Mesenchymal stem cell (in vitro differentiated cells and primary cell): ENCODE measurements at regions not wholly inside any gene's neighbourhood (a gene's known extent, or its start where the extent isn't known, plus 50 kb on each side); places are given as distances from the start of the nearest gene placed in this dataset.

Experiments used
- DNase-seq: peaks from one replicate; pipeline ENCODE4 v3.0.0-alpha.2; 2013
- H2AFZ ChIP-seq: one replicate; pipeline ENCODE4 v1.6.1; 2013; ENCODE audit warnings: low read depth, mild to moderate bottlenecking, control low read depth, inconsistent platforms, low read length, moderate library complexity
- H2AK5ac ChIP-seq: 2 replicates; pipeline ENCODE4 v1.6.1; 2013; ENCODE audit warnings: low read length, moderate library complexity, mild to moderate bottlenecking, inconsistent platforms; ENCODE audit not compliant: severe bottlenecking
- H2BK120ac ChIP-seq: one replicate; pipeline ENCODE4 v1.6.1; 2013; ENCODE audit warnings: low read depth, mild to moderate bottlenecking, inconsistent platforms, low read length, moderate library complexity
- H2BK12ac ChIP-seq, 2 experiments: one replicate each; pipeline ENCODE4 v1.6.1; 2013; ENCODE audit warnings: inconsistent platforms in 2 of 2, low read length in 2 of 2, mild to moderate bottlenecking in 2 of 2, moderate library complexity in 2 of 2, control low read depth in 1 of 2
- H2BK15ac ChIP-seq: one replicate; pipeline ENCODE4 v1.6.1; 2013; ENCODE audit warnings: mild to moderate bottlenecking, low read depth, inconsistent platforms; ENCODE audit not compliant: poor library complexity, severe bottlenecking
- H2BK5ac ChIP-seq: 2 replicates; pipeline ENCODE4 v1.6.1; 2013; ENCODE audit warnings: low read depth, mild to moderate bottlenecking, low read length, control low read depth, inconsistent platforms; ENCODE audit not compliant: poor library complexity, severe bottlenecking
- H3K14ac ChIP-seq, 2 experiments: one replicate each; pipeline ENCODE4 v1.6.1; 2013; ENCODE audit warnings: inconsistent platforms in 2 of 2, low read length in 2 of 2, control low read depth in 1 of 2, mild to moderate bottlenecking in 1 of 2, moderate library complexity in 1 of 2
- H3K18ac ChIP-seq, 2 experiments: one replicate each; pipeline ENCODE4 v1.6.1; 2013; ENCODE audit warnings: inconsistent platforms in 2 of 2, low read length in 2 of 2, control low read depth in 1 of 2, low read depth in 1 of 2, mild to moderate bottlenecking in 1 of 2
- H3K23ac ChIP-seq, 2 experiments: one replicate each; pipeline ENCODE4 v1.6.1; 2013; ENCODE audit warnings: inconsistent platforms in 2 of 2, low read length in 2 of 2, mild to moderate bottlenecking in 2 of 2, moderate library complexity in 2 of 2, control low read depth in 1 of 2
- H3K27ac ChIP-seq: 2 replicates; pipeline ENCODE4 v1.5.1; 2013; ENCODE audit warnings: mild to moderate bottlenecking, moderate library complexity, low read length, control low read depth, inconsistent platforms; ENCODE audit not compliant: poor library complexity, severe bottlenecking
- H3K27me3 ChIP-seq, 2 experiments: 2 replicates each; pipeline versions ENCODE4 v1.6.1 to v1.7.0; 2013; ENCODE audit warnings: low read length in 2 of 2, mild to moderate bottlenecking in 2 of 2, moderate library complexity in 2 of 2, control low read depth in 1 of 2, inconsistent platforms in 1 of 2; ENCODE audit not compliant: control insufficient read depth in 1 of 2, insufficient read depth in 1 of 2
- H3K36me3 ChIP-seq, 2 experiments: 2 replicates each; pipeline versions ENCODE4 v1.6.1 to v1.7.0; 2013; ENCODE audit warnings: low read length in 2 of 2, control low read depth in 1 of 2, inconsistent platforms in 1 of 2, low read depth in 1 of 2, mild to moderate bottlenecking in 1 of 2; ENCODE audit not compliant: insufficient read depth in 2 of 2, control insufficient read depth in 1 of 2
- H3K4ac ChIP-seq, 2 experiments: one replicate each; pipeline ENCODE4 v1.6.1; 2013; ENCODE audit warnings: inconsistent platforms in 2 of 2, low read length in 2 of 2, mild to moderate bottlenecking in 2 of 2, moderate library complexity in 2 of 2, control low read depth in 1 of 2, low read depth in 1 of 2
- H3K4me1 ChIP-seq: 2 replicates; pipeline ENCODE4 v1.6.1; 2013; ENCODE audit warnings: low read depth, low read length, control low read depth; ENCODE audit not compliant: control insufficient read depth, insufficient read depth
- H3K4me2 ChIP-seq: 2 replicates; pipeline ENCODE4 v1.6.1; 2013; ENCODE audit warnings: low read length, mild to moderate bottlenecking, inconsistent platforms; ENCODE audit not compliant: poor library complexity, severe bottlenecking
- H3K4me3 ChIP-seq, 2 experiments: 2 replicates each; pipeline versions ENCODE4 v1.5.1 to v1.7.0; 2013; ENCODE audit warnings: low read length in 2 of 2, mild to moderate bottlenecking in 2 of 2, control low read depth in 1 of 2, low read depth in 1 of 2; ENCODE audit not compliant: insufficient read depth in 1 of 2
- H3K79me1 ChIP-seq: replicated peaks from 2 replicates; pipeline ENCODE4 v1.6.1; 2013; ENCODE audit warnings: mild to moderate bottlenecking, control low read depth, low read length, inconsistent platforms; ENCODE audit not compliant: poor library complexity, severe bottlenecking
- H3K9ac ChIP-seq: 2 replicates; pipeline ENCODE4 v1.7.0; 2013; ENCODE audit warnings: mild to moderate bottlenecking, low read length, moderate library complexity
- H3K9me3 ChIP-seq: 2 replicates; pipeline ENCODE4 v1.7.0; 2013; ENCODE audit warnings: mild to moderate bottlenecking, low read length; ENCODE audit not compliant: control insufficient read depth
- H4K8ac ChIP-seq: one replicate; pipeline ENCODE4 v1.6.1; 2013; ENCODE audit warnings: inconsistent platforms, mild to moderate bottlenecking, low read length, moderate library complexity
- H4K91ac ChIP-seq: one replicate; pipeline ENCODE4 v1.6.1; 2013; ENCODE audit warnings: mild to moderate bottlenecking, low read length, inconsistent platforms
- WGBS: methylation state at CpG from one replicate; pipeline ENCODE4 v1.1.7; 2013; ENCODE audit warnings: mixed read lengths; 5-methylcytosine and 5-hydroxymethylcytosine counted together

GRCh38 chr7:36036590-36036989 lies 116.5 kb upstream of the EEPD1 start:
- Histone ChIP-seq H4K91ac (no peak overlapping the region), H3K36me3 (no peaks in the 10 kb centered on the region), H2AFZ (no peak overlapping the region), H3K79me1 (no peaks in the 10 kb centered on the region), H3K23ac (no peak overlapping the region), H3K4me2 (no peak overlapping the region), H3K4me1 (no peaks in the 10 kb centered on the region), H3K14ac (no peak overlapping the region), H3K18ac (no peak overlapping the region), H3K27ac (no peak overlapping the region), H4K8ac (no peak overlapping the region), H2BK12ac (peak overlapping the region in 1 of 2 experiments; percentile 11), H2BK5ac (no peak overlapping the region), H3K4me3 (no peak overlapping the region), H3K27me3 (peaks cover 0 to 15% of the 10 kb centered on the region in 2 experiments), H3K9ac (peak overlapping the region; percentile 34), H2AK5ac (no peak overlapping the region), H3K9me3 (no peaks in the 10 kb centered on the region), H3K4ac (no peak overlapping the region), H2BK15ac (no peak overlapping the region), H2BK120ac (no peak overlapping the region)
- WGBS, result 74% methylated on average over 4 of the region's 4 CpGs
- DNase-seq, result peak; percentile 9

GRCh38 chr7:36037121-36037662 lies 115.9 kb upstream of the EEPD1 start:
- H2BK5ac ChIP-seq, result no peak overlapping the region
- no peak overlapping the region for H3K4me2 ChIP-seq
- H3K18ac ChIP-seq, result no peak overlapping the region
- no peaks in the 10 kb centered on the region for H3K4me1 ChIP-seq
- H3K9me3 ChIP-seq, result no peaks in the 10 kb centered on the region
- no peak overlapping the region for H3K27ac ChIP-seq
- no peak overlapping the region for H3K23ac ChIP-seq
- H3K27me3 ChIP-seq, result peaks cover 0 to 13% of the 10 kb centered on the region in 2 experiments
- no peaks in the 10 kb centered on the region for H3K79me1 ChIP-seq
- H3K4ac ChIP-seq, result no peak overlapping the region
- H4K8ac ChIP-seq, result no peak overlapping the region
- 73% methylated on average over 11 of the region's 11 CpGs for WGBS
- peak overlapping the region in 1 of 2 experiments; percentile 46 for H3K4me3 ChIP-seq
- no peak overlapping the region for H3K14ac ChIP-seq
- peak; percentile 75 for DNase-seq
- no peak overlapping the region for H2AK5ac ChIP-seq
- no peaks in the 10 kb centered on the region for H3K36me3 ChIP-seq
- no peak overlapping the region for H2BK15ac ChIP-seq
- H4K91ac ChIP-seq, result no peak overlapping the region
- H2BK120ac ChIP-seq, result no peak overlapping the region
- H2BK12ac ChIP-seq, result no peak overlapping the region
- H2AFZ ChIP-seq, result no peak overlapping the region
- H3K9ac ChIP-seq, result peak overlapping the region; percentile 42

GRCh38 chr7:36038063-36038721 lies 114.9 kb upstream of the EEPD1 start:
- Histone ChIP-seq H3K4me1 (no peaks in the 10 kb centered on the region), H3K36me3 (no peaks in the 10 kb centered on the region), H3K27me3 (peaks cover 0 to 8% of the 10 kb centered on the region in 2 experiments), H4K8ac (no peak overlapping the region), H2BK12ac (no peak overlapping the region), H3K9me3 (no peaks in the 10 kb centered on the region), H3K9ac (no peak overlapping the region), H3K27ac (no peak overlapping the region), H2AFZ (no peak overlapping the region), H2BK15ac (no peak overlapping the region), H3K18ac (no peak overlapping the region), H3K14ac (no peak overlapping the region), H3K79me1 (no peaks in the 10 kb centered on the region), H2BK120ac (no peak overlapping the region), H3K23ac (no peak overlapping the region), H2AK5ac (no peak overlapping the region), H4K91ac (no peak overlapping the region), H3K4me3 (no peak overlapping the region), H3K4me2 (no peak overlapping the region), H2BK5ac (no peak overlapping the region), H3K4ac (no peak overlapping the region)
- no peak for DNase-seq
- 95% methylated on average over 7 of the region's 7 CpGs for WGBS

GRCh38 chr7:36039243-36039642 lies 113.8 kb upstream of the EEPD1 start:
- no peak overlapping the region for H3K23ac ChIP-seq
- 90% methylated on average over 10 of the region's 11 CpGs for WGBS
- no peaks in the 10 kb centered on the region for H3K4me1 ChIP-seq
- H3K4ac ChIP-seq, result no peak overlapping the region
- H3K79me1 ChIP-seq, result no peaks in the 10 kb centered on the region
- H2AFZ ChIP-seq, result no peak overlapping the region
- no peaks in the 10 kb centered on the region for H3K9me3 ChIP-seq
- no peak overlapping the region for H3K27ac ChIP-seq
- H2BK120ac ChIP-seq, result no peak overlapping the region
- no peak overlapping the region for H3K4me3 ChIP-seq
- DNase-seq, result no peak
- H2AK5ac ChIP-seq, result no peak overlapping the region
- no peak overlapping the region for H3K14ac ChIP-seq
- no peak overlapping the region for H4K8ac ChIP-seq
- H2BK12ac ChIP-seq, result no peak overlapping the region
- H2BK5ac ChIP-seq, result no peak overlapping the region
- no peaks in the 10 kb centered on the region for H3K36me3 ChIP-seq
- H3K9ac ChIP-seq, result no peak overlapping the region
- H3K27me3 ChIP-seq, result peaks cover 0 to 5% of the 10 kb centered on the region in 2 experiments
- H3K4me2 ChIP-seq, result no peak overlapping the region
- no peak overlapping the region for H2BK15ac ChIP-seq
- no peak overlapping the region for H3K18ac ChIP-seq
- no peak overlapping the region for H4K91ac ChIP-seq
